ENCODE measurements at regions not wholly inside any gene's neighbourhood (a gene's known extent, or its start where the extent isn't known, plus 50 kb on each side); places are given as distances from the start of the nearest gene placed in this dataset.

DNA sequence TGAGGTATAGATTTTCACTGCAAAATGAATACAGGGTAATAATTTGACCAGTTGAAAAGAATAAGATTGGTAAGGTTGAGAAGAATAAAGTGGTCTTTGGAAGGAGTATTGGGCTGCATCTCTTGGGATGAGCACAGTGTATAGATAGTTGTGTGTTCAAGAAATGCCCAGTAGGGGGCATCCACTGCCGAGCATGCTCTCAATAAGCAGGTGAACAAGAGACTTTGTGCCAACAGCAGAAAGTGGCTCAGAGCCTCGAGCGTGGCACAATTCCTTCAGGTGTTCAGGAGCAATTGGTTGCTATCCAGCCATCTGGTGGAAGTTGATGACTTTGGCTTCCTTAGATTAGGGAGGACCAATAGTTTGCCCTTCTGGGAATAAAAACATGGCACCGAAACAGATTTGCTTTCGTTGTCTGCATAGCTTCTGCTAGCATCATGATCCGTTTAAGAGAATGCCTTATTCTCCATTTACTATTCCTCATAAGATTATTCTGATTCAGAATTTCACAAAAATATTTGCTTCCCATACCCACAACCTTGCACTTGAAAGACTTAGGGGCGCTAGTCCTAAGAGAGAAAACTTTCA, 258.1 kb upstream of the NEIL3 start:
- DNase-seq (ENCODE audit: low spot score), result no peak

GRCh38 chr4:177052211-177052934, 257.3 kb upstream of the NEIL3 start:
- DNase-seq (ENCODE audit: low spot score), result no peak

DNA sequence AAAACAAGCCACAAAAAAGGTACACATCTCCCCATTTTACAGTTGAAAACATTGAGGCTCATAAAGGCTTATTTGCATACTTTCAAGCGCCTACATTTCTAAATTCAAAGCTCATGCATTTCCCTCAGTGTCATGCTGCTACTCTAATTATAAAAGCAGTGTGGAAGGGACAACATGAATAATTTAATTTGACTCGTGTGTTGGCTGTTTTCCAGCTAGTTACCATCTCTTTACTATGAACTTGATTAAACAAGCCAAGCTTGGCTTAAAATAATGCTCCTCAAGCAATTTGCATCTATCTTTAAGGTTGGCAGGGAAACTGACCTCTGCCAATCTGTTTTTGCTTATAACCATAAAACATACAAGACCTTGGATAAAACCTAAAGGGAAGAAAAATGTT, 252.5 kb upstream of the NEIL3 start:
- DNase-seq (ENCODE audit: low spot score), result no peak

GRCh38 chr4:177064116-177064515, 245.6 kb upstream of the NEIL3 start:
- no peak for DNase-seq (ENCODE audit: low spot score)

DNA sequence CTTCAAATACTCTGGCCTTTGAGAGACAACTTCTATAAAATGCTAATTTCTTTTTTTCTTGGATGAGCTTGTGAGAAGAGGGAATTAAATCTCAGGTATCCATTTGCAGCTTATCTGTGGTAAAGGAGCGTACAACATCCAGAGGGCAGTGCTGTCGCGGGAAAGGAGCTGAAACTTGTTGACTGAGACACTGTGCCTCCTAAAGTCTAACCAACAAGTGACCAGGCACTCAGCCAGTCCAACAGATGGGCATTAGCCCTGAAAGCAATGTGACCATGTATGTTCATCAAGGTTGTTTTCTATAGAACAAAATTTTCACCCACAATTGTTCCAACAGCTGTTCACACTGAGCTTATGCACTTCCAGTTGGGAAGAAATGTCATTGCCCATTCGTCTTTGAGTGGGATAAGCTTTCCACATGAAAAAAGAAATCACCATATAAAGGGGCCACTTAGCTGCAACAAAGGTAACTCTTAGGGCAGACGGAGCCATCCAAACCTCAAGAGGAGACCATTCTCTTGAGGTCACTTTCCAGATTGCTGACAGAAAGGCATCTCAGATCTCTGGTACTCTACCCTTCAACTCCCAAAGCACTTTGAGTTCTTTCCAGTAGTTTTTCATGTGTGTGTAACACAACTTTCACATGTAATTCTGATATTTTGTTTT, 244.8 kb upstream of the NEIL3 start:
- DNase-seq (ENCODE audit: low spot score), result no peak

DNA sequence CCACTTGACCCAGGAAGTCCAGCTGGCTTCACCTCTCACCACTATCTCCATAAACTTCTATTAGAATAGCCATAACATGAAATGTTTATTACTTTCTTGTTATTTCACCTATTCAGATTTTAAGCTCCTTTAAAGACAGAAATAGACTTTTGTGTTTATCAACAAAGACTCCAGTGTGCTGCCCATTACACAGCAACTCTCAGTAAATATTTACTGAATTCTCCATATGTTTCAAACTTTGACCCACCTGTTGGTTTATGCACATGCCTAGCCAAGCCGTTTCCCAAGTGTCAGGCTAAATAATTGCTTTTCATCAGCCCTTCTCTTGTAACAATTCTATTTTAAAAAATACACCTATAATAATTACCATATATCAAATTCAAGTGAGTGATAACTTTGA, 242.9 kb upstream of the NEIL3 start:
- no peak for DNase-seq (ENCODE audit: low spot score)

GRCh38 chr4:177070533-177071058, 239.1 kb upstream of the NEIL3 start:
- DNase-seq (ENCODE audit: low spot score), result no peak

DNA sequence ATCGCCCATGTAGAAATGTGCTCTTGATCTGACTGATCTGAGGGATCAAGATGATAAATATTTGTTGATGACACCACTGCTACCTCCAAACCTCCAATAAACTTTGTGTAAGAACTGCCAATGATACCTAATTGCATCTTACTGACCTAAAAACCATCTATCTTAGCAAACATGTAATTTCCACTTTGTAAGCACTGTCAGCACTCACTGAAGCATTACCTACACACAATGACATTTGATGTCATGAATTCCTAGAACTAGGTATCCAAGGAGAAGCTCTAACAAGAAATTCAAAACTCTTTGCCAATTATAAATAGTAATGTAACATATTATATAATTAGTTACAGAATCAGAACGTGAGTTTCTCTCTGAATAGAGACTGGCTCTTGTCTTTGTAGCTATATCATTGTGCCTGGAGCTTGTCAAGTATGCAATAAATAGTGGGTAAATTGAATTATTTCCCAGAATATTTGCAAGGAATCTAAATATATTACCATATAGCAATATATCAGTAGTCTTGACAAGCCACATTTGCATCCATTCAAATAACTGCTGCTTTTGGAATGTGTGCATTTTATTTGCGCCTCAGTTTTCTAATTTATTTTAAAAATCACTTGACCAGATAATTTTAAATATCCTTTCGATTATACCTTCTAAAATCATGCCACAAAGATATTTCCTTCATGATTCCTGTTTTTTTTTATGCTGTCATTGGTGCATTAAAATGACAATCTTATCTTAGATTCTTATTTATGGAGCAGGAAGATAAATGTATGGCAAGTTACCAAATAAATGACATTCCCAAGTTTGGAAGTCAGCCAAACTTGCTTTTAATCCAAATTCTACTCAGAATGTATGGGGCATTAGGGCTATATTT, 232.3 kb upstream of the NEIL3 start:
- DNase-seq (ENCODE audit: low spot score), result no peak

DNA sequence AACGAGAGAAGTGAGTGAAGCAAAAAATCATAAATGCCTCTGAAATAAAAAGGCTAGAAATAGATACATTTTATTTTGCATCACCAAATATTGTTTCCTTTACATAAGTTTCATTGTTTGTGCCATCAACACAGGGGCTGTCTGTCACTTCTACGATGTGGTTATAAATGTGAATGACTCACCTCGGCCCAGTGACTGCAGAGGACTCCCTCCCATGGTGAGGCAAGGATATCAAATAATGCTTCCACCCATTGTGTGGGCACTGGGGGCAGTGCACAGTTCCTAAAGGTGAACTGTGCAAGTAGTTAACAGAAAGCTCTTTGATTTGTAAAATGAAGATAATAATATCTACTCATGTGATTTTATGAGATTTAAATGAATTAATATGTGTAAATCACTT, 230.3 kb upstream of the NEIL3 start:
- no peak for DNase-seq (ENCODE audit: low spot score)

DNA sequence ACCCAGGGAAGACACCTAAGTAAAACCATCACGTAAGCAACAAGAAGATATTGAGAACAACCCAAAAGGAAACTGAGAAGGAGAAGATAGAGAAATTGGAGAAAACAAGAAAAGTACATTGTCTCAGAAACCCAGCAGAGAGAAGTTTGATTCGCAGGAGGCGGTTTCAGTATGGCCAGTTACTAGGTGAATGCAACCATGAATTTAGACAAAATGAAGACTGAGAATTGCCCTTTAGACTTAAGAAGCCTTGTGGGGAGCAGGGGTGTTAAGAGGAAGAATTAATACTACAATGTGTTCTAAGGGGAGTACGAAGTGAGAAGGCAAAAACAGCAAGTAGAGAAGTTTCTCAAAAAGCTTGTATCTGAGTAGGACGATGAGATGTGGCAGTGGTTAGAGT, 229.3 kb upstream of the NEIL3 start:
- DNase-seq (ENCODE audit: low spot score), result no peak

GRCh38 chr4:177087060-177087459, 222.6 kb upstream of the NEIL3 start:
- DNase-seq (ENCODE audit: low spot score), result no peak

DNA sequence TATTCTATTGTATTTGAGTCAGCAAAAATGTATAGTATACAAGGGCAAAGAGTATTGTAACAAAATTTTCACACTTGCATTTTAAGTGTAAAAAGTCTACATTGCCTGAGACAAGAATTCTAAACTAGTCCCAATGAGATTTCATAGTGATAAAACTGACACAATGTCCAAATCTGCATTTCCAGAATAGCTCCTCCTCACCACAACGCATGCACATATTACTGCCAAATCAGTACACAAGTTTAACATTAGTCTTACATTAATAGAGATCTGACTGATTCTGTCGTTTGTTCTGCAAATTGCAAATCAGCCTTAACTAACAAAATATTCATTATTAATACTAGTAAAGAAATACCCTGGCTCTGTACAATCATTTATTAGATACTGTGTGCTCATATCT, 222.2 kb upstream of the NEIL3 start:
- DNase-seq (ENCODE audit: low spot score), result no peak

DNA sequence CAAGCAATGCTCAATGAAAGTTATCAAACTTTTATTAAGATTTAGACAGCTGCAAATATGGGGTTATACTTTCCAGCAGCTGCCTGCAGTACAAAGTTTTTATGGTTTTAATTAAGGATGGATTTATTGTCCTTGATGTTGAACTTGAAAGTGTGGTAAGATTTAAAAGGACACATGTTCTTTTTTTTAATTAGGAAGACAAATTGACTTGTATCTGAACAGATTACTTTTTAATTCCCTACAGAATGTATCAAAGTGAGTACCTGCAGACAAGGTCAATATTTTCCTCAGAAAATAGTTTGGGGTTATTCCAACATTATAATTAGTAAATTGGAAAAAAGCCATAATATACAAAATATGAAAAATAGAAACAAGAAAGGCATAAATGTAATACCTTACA, 218.2 kb upstream of the NEIL3 start:
- DNase-seq (ENCODE audit: low spot score), result no peak

GRCh38 chr4:177092807-177093206, 216.9 kb upstream of the NEIL3 start:
- no peak for DNase-seq (ENCODE audit: low spot score)

DNA sequence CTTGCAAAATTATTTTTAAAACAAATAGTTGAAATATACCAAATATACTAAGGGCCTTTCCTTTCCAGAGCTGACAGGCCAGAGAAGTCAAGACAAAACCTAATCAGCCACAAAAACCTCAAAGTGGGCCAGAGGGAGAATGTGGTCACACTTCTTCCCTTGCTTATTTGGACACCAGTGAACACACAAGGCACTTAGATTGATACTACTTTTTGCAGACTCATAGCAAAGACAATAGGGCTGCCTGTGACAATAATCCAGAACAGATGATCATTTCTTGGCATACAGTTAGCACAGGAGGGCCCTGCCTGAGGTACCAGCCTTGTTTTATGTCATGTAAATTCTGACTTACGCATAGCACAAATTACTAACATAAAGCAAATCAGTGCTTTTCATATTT, 215.7 kb upstream of the NEIL3 start:
- no peak for DNase-seq (ENCODE audit: low spot score)

- no peak for DNase-seq (ENCODE audit: low spot score)
These were observed 212.4 kb upstream of the NEIL3 start for GRCh38 chr4:177097291-177097690.

GRCh38 chr4:177099211-177099610, 210.5 kb upstream of the NEIL3 start:
- no peak for DNase-seq (ENCODE audit: low spot score)

- no peak for DNase-seq (ENCODE audit: low spot score)
These were observed 209.4 kb upstream of the NEIL3 start for GRCh38 chr4:177100307-177100706.

DNA sequence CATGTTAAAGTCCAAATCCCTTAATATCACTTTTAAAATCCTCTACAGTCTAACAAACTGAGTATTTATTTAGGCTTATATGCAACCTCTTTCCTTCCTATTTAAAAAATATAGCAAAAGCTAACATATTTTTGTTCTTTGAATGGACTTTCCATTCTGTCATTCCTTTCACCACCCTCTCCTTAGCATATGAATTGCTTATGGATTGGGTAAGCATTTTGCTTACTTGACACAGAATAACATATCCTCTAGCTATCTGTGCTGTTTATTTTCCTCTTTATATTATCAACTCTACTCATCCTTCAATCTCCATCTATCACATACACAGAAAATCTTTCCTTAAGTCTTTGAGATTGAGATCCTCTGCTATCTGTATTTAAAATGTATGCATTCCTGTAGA, 206.1 kb upstream of the NEIL3 start:
- no peak for DNase-seq (ENCODE audit: low spot score)

GRCh38 chr4:177105536-177105935, 204.1 kb upstream of the NEIL3 start:
- DNase-seq (ENCODE audit: low spot score), result no peak

DNA sequence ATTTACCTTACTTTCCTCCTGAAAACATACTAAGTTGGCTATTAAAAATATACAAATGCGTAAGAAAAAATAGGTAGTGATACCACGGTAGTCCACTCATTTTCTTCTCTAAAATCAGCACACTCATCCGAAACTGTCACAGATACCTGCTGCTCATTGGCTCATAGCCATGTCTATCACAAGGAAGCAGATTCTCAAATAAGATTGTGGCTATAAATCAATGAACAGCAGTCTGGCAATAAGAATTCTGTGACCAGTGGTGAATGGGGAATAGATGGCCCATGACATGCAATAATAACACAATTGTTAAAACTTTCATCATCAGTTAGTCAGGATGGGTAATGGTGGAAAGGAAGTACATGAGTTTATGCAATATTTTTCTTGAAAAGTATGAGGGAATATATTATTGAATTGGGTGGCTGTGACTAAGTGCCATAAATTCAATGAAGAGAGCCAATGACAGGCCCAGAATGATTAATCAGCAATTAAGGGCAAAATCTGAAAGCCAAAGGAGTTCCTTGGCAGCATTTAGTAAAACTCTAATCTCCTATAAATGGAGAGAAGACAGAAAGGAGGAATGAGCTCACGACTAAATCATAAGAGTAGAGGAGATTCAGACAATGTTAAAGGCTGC, 202.3 kb upstream of the NEIL3 start:
- DNase-seq (ENCODE audit: low spot score), result no peak

DNA sequence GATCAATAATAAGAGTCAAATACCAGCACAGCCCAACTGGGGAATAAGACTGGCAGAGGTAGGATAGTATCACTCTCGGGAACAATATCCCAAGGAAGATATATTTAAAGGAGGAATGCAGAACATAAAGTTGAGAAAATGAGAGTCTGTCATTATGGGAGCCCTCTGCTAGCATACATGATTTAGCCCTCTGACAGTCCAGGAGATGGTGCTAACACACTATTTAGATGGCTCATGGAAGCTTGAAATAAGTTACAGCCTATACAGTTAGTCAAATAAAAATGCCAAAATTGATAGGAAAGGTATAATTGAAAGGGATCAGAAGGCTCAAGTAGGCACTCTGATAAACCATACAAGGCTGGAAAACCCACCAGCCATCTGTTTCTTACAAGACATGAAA, 201.0 kb upstream of the NEIL3 start:
- no peak for DNase-seq (ENCODE audit: low spot score)

Data from LoVo (cell line).